ENCODE measurements at regions not wholly inside any gene's neighbourhood (a gene's known extent, or its start where the extent isn't known, plus 50 kb on each side); places are given as distances from the start of the nearest gene placed in this dataset.
"Not testable (repeated sequence)": the region's sequence is repeated elsewhere in the genome, so short reads cannot be mapped to it uniquely, and the experiment has no call there.

GRCh38 chr9:21533597-21533996 is 51.5 kb upstream of the IFNE start:
- TF ChIP-seq EP300 (IDR thresholded peaks at IDR 0.05) = no peak
- TF ChIP-seq POLR2AphosphoS5 (IDR thresholded peaks at IDR 0.05) = no peak
- TF ChIP-seq CTCF (IDR thresholded peaks at IDR 0.05) = no peak
- no peak for TF ChIP-seq POLR2A (IDR thresholded peaks at IDR 0.05)
- intact Hi-C loops (cut with DNase I; ENCODE audit: low total_unique reads) = no loop called here
- H3K36me3 ChIP-seq = peaks cover 0 to 3% (median under 1%) of the 10 kb centered on the region in 4 donors
- H3K4me1 ChIP-seq = no peaks in the 10 kb centered on the region
- H3K27ac ChIP-seq = no peak overlapping the region
- WGBS, 5 donors = 47 to 62% (median 48%) methylated on average over 4 of the region's 4 CpGs
- H3K27me3 ChIP-seq = no peaks in the 10 kb centered on the region
- no peak for DNase-seq
- H3K9me3 ChIP-seq = peaks cover 0 to 6% (median 0%) of the 10 kb centered on the region in 4 donors
- no peak overlapping the region for H3K4me3 ChIP-seq

GRCh38 chr9:21535396-21535795 is 53.3 kb upstream of the IFNE start:
- intact Hi-C loops (cut with DNase I; ENCODE audit: low total_unique reads) = no loop called here
- 84 to 96% (median 95%) methylated on average over 2 of the region's 2 CpGs for WGBS, 5 donors
- no peak for TF ChIP-seq EP300 (IDR thresholded peaks at IDR 0.05)
- no peak for TF ChIP-seq CTCF (IDR thresholded peaks at IDR 0.05)
- TF ChIP-seq POLR2A (IDR thresholded peaks at IDR 0.05) = no peak
- no peak for TF ChIP-seq POLR2AphosphoS5 (IDR thresholded peaks at IDR 0.05)
- no peak for DNase-seq
- no peaks in the 10 kb centered on the region for H3K4me1 ChIP-seq
- no peak overlapping the region for H3K27ac ChIP-seq
- H3K27me3 ChIP-seq = no peaks in the 10 kb centered on the region
- no peaks in the 10 kb centered on the region for H3K9me3 ChIP-seq
- H3K4me3 ChIP-seq = no peak overlapping the region
- no peaks in the 10 kb centered on the region for H3K36me3 ChIP-seq

- 54 to 63% (median 57%) methylated on average over 2 of the region's 2 CpGs for WGBS, 5 donors
- no peaks in the 10 kb centered on the region for H3K27me3 ChIP-seq
- no peaks in the 10 kb centered on the region for H3K36me3 ChIP-seq
- H3K4me3 ChIP-seq = no peak overlapping the region
- peak overlapping the region in 2 of 5 donors; percentile 1 to 62 for H3K27ac ChIP-seq
- no peak for TF ChIP-seq CTCF (IDR thresholded peaks at IDR 0.05)
- TF ChIP-seq EP300 (IDR thresholded peaks at IDR 0.05) = no peak
- TF ChIP-seq POLR2AphosphoS5 (IDR thresholded peaks at IDR 0.05) = no peak
- no peak for TF ChIP-seq POLR2A (IDR thresholded peaks at IDR 0.05)
- DNase-seq = no peak
- no peaks in the 10 kb centered on the region for H3K9me3 ChIP-seq
- peaks cover 0 to 5% (median 2%) of the 10 kb centered on the region in 4 donors for H3K4me1 ChIP-seq
- intact Hi-C loops (cut with DNase I; ENCODE audit: low total_unique reads) = no loop called here
These were observed 60.7 kb upstream of the IFNE start for GRCh38 chr9:21542787-21543186.

- Histone ChIP-seq H3K36me3 (no peaks in the 10 kb centered on the region), H3K4me3 (no peak overlapping the region), H3K4me1 (peaks cover 0 to 6% (median 3%) of the 10 kb centered on the region in 4 donors), H3K27me3 (no peaks in the 10 kb centered on the region), H3K9me3 (no peaks in the 10 kb centered on the region), H3K27ac (peak overlapping the region in 2 of 5 donors; percentile 1 to 62)
- DNase-seq = peak in 1 of 2 donors; percentile 54
- intact Hi-C loops (cut with DNase I; ENCODE audit: low total_unique reads) = no loop called here
- 35 to 56% (median 45%) methylated on average over 4 of the region's 4 CpGs for WGBS, 5 donors
- TF ChIP-seq POLR2A (IDR thresholded peaks at IDR 0.05) = no peak
- no peak for TF ChIP-seq CTCF (IDR thresholded peaks at IDR 0.05)
- TF ChIP-seq POLR2AphosphoS5 (IDR thresholded peaks at IDR 0.05) = peak in 1 of 3 donors; percentile 27
These were observed 61.1 kb upstream of the IFNE start for GRCh38 chr9:21543187-21543586.

- H3K27ac ChIP-seq; DNase-seq; H3K4me3 ChIP-seq; H3K27me3 ChIP-seq; H3K9me3 ChIP-seq; intact Hi-C loops (cut with DNase I; ENCODE audit: low total_unique reads); H3K36me3 ChIP-seq: not testable (repeated sequence)
- H3K4me1 ChIP-seq = peaks cover 0 to 12% (median 8%) of the 10 kb centered on the region in 4 donors
- WGBS, 5 donors = 75 to 90% (median 85%) methylated on average over 4 of the region's 4 CpGs
These were observed 61.7 kb upstream of the IFNE start for GRCh38 chr9:21543816-21544215.

All from stomach (tissue), 8 donors.